ENCODE measurements at regions not wholly inside any gene's neighbourhood (a gene's known extent, or its start where the extent isn't known, plus 50 kb on each side); places are given as distances from the start of the nearest gene placed in this dataset.

- no peak for TF ChIP-seq CTCF (conservative IDR thresholded peaks at IDR 0.05; ENCODE audit: low read length)
- no peak for DNase-seq (ENCODE audit: low read depth)
- H3K4me3 ChIP-seq (ENCODE audit: low read length), result no peak overlapping the region
These were observed 808.7 kb downstream of the NCAM2 start for GRCh38 chr21:21806711-21807597.

GRCh38 chr21:21807598-21807903 is 809.3 kb downstream of the NCAM2 start:
- no peak overlapping the region for H3K4me3 ChIP-seq (ENCODE audit: low read length)
- no peak for DNase-seq (ENCODE audit: low read depth)
- no peak for TF ChIP-seq CTCF (conservative IDR thresholded peaks at IDR 0.05; ENCODE audit: low read length)

DNA sequence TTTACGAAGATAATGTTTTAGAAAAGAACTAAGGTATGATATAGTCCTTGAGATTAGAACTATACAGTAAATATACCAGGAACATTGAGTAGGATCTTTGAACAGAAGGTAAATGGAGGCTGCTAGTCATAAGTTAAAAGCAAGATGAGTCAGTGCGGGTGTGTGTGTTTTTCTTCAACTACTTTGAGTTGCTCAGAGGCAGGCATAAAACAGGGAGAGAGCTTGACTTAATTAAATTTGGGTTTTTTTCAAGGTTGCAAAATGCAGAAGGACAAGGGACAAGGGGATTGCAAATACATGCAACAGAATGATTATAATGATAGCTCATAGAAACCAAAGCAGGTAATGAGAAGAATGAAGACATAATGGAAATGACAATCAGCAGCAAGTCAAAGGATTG is 815.1 kb downstream of the NCAM2 start:
- DNase-seq (ENCODE audit: low read depth), result peak; percentile 2
- TF ChIP-seq CTCF (conservative IDR thresholded peaks at IDR 0.05; ENCODE audit: low read length), result no peak
- no peak overlapping the region for H3K4me3 ChIP-seq (ENCODE audit: low read length)

DNA sequence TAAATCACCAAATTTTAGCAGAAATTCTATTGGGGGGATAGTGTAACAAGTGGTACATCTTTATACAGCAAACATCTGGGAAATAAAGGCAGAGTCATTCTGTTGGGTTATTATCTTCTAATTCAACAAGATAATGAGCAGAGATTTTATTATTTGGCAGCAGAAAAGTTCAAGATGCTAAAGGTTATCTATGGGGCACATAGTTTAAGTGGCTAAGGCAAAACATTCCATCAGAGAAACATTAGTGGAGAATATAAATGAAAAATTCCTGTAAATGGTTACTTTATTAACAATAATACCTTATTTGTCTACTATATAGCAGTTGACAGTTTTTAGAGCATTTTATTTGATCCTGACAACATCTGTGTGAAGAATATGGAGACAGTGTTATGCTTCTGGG is 815.7 kb downstream of the NCAM2 start:
- H3K4me3 ChIP-seq (ENCODE audit: low read length), result no peak overlapping the region
- no peak for TF ChIP-seq CTCF (conservative IDR thresholded peaks at IDR 0.05; ENCODE audit: low read length)
- no peak for DNase-seq (ENCODE audit: low read depth)

DNA sequence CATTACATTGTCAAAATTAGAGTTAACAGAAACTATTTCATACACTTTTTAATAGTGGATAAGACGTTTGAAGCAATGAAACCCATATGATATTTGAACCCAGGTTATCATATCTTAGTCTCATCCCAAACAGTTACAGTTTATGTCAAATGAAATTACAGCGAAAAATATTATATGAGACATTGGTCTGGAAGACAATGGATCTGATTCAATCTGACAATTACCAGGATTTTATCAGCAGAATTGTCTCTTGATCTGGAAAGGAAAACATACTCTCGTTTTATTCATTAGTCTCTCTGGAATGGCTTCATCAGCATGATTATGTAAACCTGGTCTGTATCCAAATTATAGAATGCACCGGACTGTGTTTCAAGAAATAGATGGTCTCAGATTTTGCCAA is 818.6 kb downstream of the NCAM2 start:
- DNase-seq (ENCODE audit: low read depth), result no peak
- no peak overlapping the region for H3K4me3 ChIP-seq (ENCODE audit: low read length)
- TF ChIP-seq CTCF (conservative IDR thresholded peaks at IDR 0.05; ENCODE audit: low read length), result no peak

GRCh38 chr21:21818898-21819297 is 820.7 kb downstream of the NCAM2 start:
- no peak overlapping the region for H3K4me3 ChIP-seq (ENCODE audit: low read length)
- no peak for DNase-seq (ENCODE audit: low read depth)
- no peak for TF ChIP-seq CTCF (conservative IDR thresholded peaks at IDR 0.05; ENCODE audit: low read length)

GRCh38 chr21:21828130-21828529 is 829.9 kb downstream of the NCAM2 start:
- DNase-seq (ENCODE audit: low read depth), result no peak
- no peak overlapping the region for H3K4me3 ChIP-seq (ENCODE audit: low read length)
- TF ChIP-seq CTCF (conservative IDR thresholded peaks at IDR 0.05; ENCODE audit: low read length), result no peak

Measured in AG10803 (cell line).